HG03378 (cell line): ENCODE measurements at regions not wholly inside any gene's neighbourhood (a gene's known extent, or its start where the extent isn't known, plus 50 kb on each side); places are given as distances from the start of the nearest gene placed in this dataset.

Experiments used
- ATAC-seq: cut with Tn5 transposase; IDR thresholded peaks from one replicate; pipeline ENCODE4 v1.9.1; 2021; ENCODE audit warnings: mild to moderate bottlenecking, moderate library complexity; ENCODE audit not compliant: unreplicated experiment

- ATAC-seq, result no peak
Observed at GRCh38 chr11:23232652-23233051, 372.4 kb upstream of the CCDC179 start.

- no peak for ATAC-seq
Observed at GRCh38 chr11:23233075-23233474, 372.8 kb upstream of the CCDC179 start.

GRCh38 chr11:23236826-23237555 lies 376.7 kb upstream of the CCDC179 start:
- no peak for ATAC-seq

GRCh38 chr11:23252426-23252825 lies 392.2 kb upstream of the CCDC179 start:
- no peak for ATAC-seq

GRCh38 chr11:23257088-23257487 lies 396.8 kb upstream of the CCDC179 start:
- no peak for ATAC-seq

GRCh38 chr11:23257556-23257955 lies 397.3 kb upstream of the CCDC179 start:
- ATAC-seq, result no peak

- ATAC-seq, result no peak
Observed at GRCh38 chr11:23263466-23263865, 403.2 kb upstream of the CCDC179 start.

- ATAC-seq, result no peak
Observed at GRCh38 chr11:23272095-23272494, 411.8 kb upstream of the CCDC179 start.

- no peak for ATAC-seq
Observed at GRCh38 chr11:23278121-23278520, 417.8 kb upstream of the CCDC179 start.

GRCh38 chr11:23280088-23280487 lies 419.8 kb upstream of the CCDC179 start:
- no peak for ATAC-seq

GRCh38 chr11:23283666-23284065 lies 423.4 kb upstream of the CCDC179 start:
- no peak for ATAC-seq

GRCh38 chr11:23284631-23285030 lies 424.4 kb upstream of the CCDC179 start:
- no peak for ATAC-seq

GRCh38 chr11:23288003-23288783 lies 427.9 kb upstream of the CCDC179 start:
- ATAC-seq, result no peak

- no peak for ATAC-seq
Observed at GRCh38 chr11:23295241-23295640, 435.0 kb upstream of the CCDC179 start.

- ATAC-seq, result no peak
Observed at GRCh38 chr11:23308041-23308440, 447.8 kb upstream of the CCDC179 start.

- ATAC-seq, result no peak
Observed at GRCh38 chr11:23310276-23310675, 450.0 kb upstream of the CCDC179 start.

GRCh38 chr11:23311986-23312940 lies 452.0 kb upstream of the CCDC179 start:
- no peak for ATAC-seq

GRCh38 chr11:23313001-23313400 lies 452.7 kb upstream of the CCDC179 start:
- ATAC-seq, result no peak

GRCh38 chr11:23314162-23314561 lies 453.9 kb upstream of the CCDC179 start:
- no peak for ATAC-seq

GRCh38 chr11:23315286-23315685 lies 455.0 kb upstream of the CCDC179 start:
- no peak for ATAC-seq

GRCh38 chr11:23317816-23318215 lies 457.5 kb upstream of the CCDC179 start:
- ATAC-seq, result no peak
